Activated CD4-positive, alpha-beta T cell treated with anti-CD3 and anti-CD28 coated beads for 36 hours (primary cell): ENCODE measurements at regions not wholly inside any gene's neighbourhood (a gene's known extent, or its start where the extent isn't known, plus 50 kb on each side); places are given as distances from the start of the nearest gene placed in this dataset.
A peak's percentile ranks its signal among the peaks of the same experiment; 100 is the strongest.

Source experiments
- ATAC-seq: fragments of 200-7000 bp; cut with Tn5 transposase; one replicate; pipeline ENCODE4 v1.10.0; 2021; ENCODE audit warnings: mild to moderate bottlenecking, moderate library complexity
- CTCF ChIA-PET: fragments of 350-600 bp; sonication (Branson Sonifier 250); formaldehyde crosslinking; loops from one replicate; lab custom pipeline; 2021; ENCODE audit warnings: antibody characterized with exemption; lab: Charles Lee
- POLR2A ChIA-PET: fragments of 350-600 bp; sonication (Branson Sonifier 250); formaldehyde crosslinking; loops from one replicate; lab custom pipeline; 2021; ENCODE audit warnings: antibody characterized with exemption, inconsistent platforms; lab: Charles Lee
- DNase-seq: peaks from one replicate; pipeline ENCODE4 v3.0.0-alpha.2; 2020
- H3K27ac Mint-ChIP-seq: one replicate; pipeline ENCODE4 v1.8.0; 2021; ENCODE audit warnings: mixed read lengths
- H3K27me3 Mint-ChIP-seq: one replicate; pipeline ENCODE4 v1.8.0; 2021; ENCODE audit warnings: mixed read lengths
- H3K36me3 Mint-ChIP-seq: one replicate; pipeline ENCODE4 v1.8.0; 2021; ENCODE audit warnings: low read depth, mixed read lengths
- H3K4me1 Mint-ChIP-seq: one replicate; pipeline ENCODE4 v1.8.0; 2021; ENCODE audit warnings: mixed read lengths
- H3K4me3 Mint-ChIP-seq: one replicate; pipeline ENCODE4 v1.8.0; 2021; ENCODE audit warnings: mild to moderate bottlenecking, moderate library complexity, mixed read lengths
- H3K9me3 Mint-ChIP-seq: one replicate; pipeline ENCODE4 v1.8.0; 2021; ENCODE audit warnings: low read depth, mixed read lengths
- intact Hi-C, 2 experiments: fragments of 100-400 bp; cut with DNase I in 1 of 2; cut with micrococcal nuclease in 1 of 2; formaldehyde crosslinking; loops; one replicate each; pipeline versions ENCODE4 v1.14.2 to v1.15.1; 2022 to 2024; cut with DNase I, micrococcal nuclease

DNA sequence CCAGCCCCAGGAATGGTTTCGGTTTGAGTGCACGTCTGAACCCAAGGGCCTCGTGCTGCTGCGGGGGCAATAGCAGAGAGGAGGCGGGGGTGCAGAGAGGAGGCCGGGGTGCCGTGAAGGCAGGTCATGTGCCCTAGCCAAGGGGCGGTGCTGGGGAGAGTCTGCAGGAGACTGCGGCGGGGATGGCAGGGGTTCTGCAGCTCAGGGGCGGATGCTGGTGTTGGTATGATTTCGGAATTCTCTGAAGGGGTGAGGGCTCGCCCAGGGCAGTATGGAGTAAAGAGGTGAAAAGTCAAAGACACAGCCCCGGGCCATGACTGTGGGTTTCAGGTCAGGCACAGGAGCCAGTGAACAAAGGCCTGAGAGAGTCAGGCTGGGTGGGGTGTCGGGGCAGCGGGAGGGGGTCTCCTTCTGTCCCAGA lies 186.5 kb upstream of the HDAC4 start:
- Mint-ChIP-seq H3K27me3 (no peaks in the 10 kb centered on the region), H3K27ac (no peak overlapping the region), H3K9me3 (no peaks in the 10 kb centered on the region), H3K4me3 (no peak overlapping the region), H3K36me3 (no peaks in the 10 kb centered on the region), H3K4me1 (no peaks in the 10 kb centered on the region)
- intact Hi-C loops: no loop called here
- CTCF ChIA-PET: no interaction called here
- POLR2A ChIA-PET: no interaction called here
- DNase-seq (no peak), ATAC-seq (no peak)

GRCh38 chr2:239586651-239587310 lies 186.0 kb upstream of the HDAC4 start:
- no peak overlapping the region for H3K4me3 Mint-ChIP-seq
- ChIA-PET POLR2A (no interaction called here), CTCF (no interaction called here)
- H3K27ac Mint-ChIP-seq: no peak overlapping the region
- DNase-seq: no peak
- no peaks in the 10 kb centered on the region for H3K4me1 Mint-ChIP-seq
- no peaks in the 10 kb centered on the region for H3K36me3 Mint-ChIP-seq
- intact Hi-C loops: no loop called here
- no peaks in the 10 kb centered on the region for H3K9me3 Mint-ChIP-seq
- no peaks in the 10 kb centered on the region for H3K27me3 Mint-ChIP-seq
- ATAC-seq: no peak

- Mint-ChIP-seq H3K27ac (no peak overlapping the region), H3K4me3 (no peak overlapping the region), H3K9me3 (no peaks in the 10 kb centered on the region), H3K4me1 (no peaks in the 10 kb centered on the region), H3K27me3 (no peaks in the 10 kb centered on the region), H3K36me3 (no peaks in the 10 kb centered on the region)
- intact Hi-C loops: no loop called here
- CTCF ChIA-PET: no interaction called here
- POLR2A ChIA-PET: no interaction called here
- no peak for DNase-seq
- ATAC-seq: no peak
Observed at GRCh38 chr2:239585422-239585821, 184.6 kb upstream of the HDAC4 start.

DNA sequence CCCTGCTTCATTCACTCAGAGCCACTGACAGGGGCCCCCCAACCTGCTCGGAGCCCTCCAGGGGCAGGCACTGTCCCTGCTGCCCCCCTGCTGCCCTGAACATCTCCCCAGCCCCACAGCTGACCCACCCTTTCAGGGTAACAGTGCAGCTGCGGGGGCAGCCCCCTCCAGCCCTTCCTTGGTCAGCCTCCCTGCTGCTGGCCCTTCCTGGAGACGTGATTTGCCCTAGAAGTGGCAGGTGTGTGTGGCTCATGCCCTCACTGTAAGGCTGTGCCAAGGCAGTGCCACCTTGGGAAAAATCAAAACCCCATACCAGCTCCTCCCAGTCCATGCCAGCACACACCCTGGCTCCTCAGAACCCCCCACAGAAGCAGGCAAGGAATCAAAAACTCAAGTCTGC lies 184.2 kb upstream of the HDAC4 start:
- CTCF ChIA-PET: no interaction called here

DNA sequence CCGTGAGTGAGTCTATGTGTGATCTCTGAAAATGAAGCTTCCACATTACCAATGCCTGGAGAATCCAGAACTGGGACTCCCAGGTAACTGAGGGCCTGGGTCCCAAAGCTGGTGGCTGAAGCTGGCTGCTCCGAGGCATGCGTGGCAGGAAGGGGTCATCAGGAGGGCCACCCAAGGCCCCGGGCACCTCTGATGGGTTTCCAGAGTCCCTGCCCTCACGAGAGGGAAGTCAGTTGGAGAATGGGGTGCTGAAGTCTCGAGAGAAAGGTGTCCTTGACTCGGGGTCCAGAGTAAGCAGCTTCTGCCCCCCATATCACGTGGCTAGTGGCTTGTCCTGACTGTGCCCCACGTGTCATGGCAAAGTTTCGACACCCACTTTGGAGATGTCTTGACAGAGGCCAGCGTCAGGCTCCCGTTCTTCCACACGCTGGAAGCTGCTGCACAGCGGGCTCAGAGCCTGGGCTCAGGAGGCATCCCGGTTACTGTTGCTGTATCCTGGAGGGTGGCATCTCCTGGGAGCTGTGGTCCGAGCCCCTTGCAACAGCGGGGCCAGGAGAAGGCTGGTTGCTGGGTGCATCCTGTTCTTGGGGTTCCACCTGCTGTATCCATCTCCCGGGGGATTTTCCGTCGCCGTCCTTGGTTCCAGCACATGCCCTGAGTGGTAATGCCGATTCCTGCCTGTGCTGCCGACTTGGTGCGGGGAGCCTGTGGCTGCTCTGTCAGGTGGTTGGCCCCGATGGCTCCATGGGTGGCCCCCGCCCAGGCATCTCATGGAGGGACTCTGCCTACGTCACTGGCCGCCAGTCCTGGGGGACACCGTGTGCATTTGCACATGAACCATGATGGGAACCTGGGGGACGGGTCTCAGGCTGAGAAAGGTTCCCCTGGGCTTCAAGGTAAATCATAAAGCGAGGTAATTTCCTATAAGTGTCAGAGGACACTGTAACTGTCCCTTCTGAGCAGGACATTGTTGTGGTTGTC lies 183.3 kb upstream of the HDAC4 start:
- no peaks in the 10 kb centered on the region for H3K9me3 Mint-ChIP-seq
- intact Hi-C loops: no loop called here
- no peak for DNase-seq
- no peaks in the 10 kb centered on the region for H3K27me3 Mint-ChIP-seq
- no peaks in the 10 kb centered on the region for H3K36me3 Mint-ChIP-seq
- no peak for ATAC-seq
- peaks cover 7% of the 10 kb centered on the region for H3K4me1 Mint-ChIP-seq
- no peak overlapping the region for H3K4me3 Mint-ChIP-seq
- POLR2A ChIA-PET: no interaction called here
- no peak overlapping the region for H3K27ac Mint-ChIP-seq
- CTCF ChIA-PET: no interaction called here

More for the DNA sequence above, 184.2 kb upstream of the HDAC4 start:
- Mint-ChIP-seq H3K4me3 (no peak overlapping the region), H3K9me3 (no peaks in the 10 kb centered on the region), H3K4me1 (peaks cover 3% of the 10 kb centered on the region), H3K36me3 (no peaks in the 10 kb centered on the region), H3K27ac (no peak overlapping the region), H3K27me3 (no peaks in the 10 kb centered on the region)
- ATAC-seq: no peak
- DNase-seq: peak; percentile 0
- intact Hi-C loops: no loop called here
- POLR2A ChIA-PET: no interaction called here

- Mint-ChIP-seq H3K36me3 (no peaks in the 10 kb centered on the region), H3K4me3 (no peak overlapping the region), H3K27ac (no peak overlapping the region), H3K27me3 (no peaks in the 10 kb centered on the region), H3K9me3 (no peaks in the 10 kb centered on the region), H3K4me1 (peaks cover 7% of the 10 kb centered on the region)
- no peak for ATAC-seq
- ChIA-PET CTCF (no interaction called here), POLR2A (no interaction called here)
- DNase-seq: peak; percentile 1
- intact Hi-C loops: no loop called here
Observed at GRCh38 chr2:239583171-239583878, 182.5 kb upstream of the HDAC4 start.

DNA sequence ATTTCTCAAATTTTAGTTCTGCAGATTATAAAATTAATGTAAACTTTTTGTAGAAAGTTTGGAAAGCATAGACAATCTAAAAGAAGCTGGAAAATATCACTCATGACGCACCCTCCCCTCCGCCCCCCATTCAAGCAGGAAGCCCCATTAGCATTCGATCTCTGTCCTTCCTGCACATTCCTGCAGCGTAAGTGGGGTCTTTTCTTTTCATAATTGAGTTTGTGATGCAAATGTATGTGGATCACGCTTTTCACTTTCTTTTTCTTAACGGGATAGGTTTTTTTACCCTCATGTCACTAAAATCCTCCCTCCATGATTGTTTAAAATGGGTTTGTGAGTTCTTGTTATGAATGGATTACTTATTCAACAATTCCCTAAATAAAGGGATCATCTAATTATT lies 181.7 kb upstream of the HDAC4 start:
- no peak overlapping the region for H3K4me3 Mint-ChIP-seq
- intact Hi-C loops: no loop called here
- H3K4me1 Mint-ChIP-seq: peaks cover 7% of the 10 kb centered on the region

DNA sequence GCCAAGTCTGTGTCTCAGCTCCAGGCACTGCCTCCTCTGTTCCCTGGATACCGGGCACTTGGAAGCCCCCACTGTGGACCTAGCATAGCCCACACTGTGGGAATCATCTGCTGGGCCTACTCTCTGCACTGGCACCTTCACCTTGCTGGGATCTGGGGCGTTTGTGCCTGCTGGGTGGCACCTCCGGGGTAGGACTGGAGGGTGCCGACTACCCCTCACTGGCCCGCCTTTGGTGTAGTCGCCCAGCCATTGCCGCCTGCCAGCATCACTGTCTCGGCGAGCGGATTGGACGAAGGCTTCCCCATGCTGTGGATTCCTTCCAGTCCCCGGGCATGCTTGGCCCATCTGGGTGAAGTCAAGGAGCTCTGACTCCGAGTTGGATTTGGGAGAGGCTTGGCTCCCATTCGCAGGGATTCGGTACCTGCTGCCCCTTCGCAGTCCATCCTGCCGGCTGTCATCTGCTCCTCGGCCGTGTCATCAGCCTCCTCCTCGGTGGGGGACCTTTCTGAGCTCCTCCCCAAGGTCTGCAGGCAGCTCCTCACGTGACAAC lies 180.6 kb upstream of the HDAC4 start:
- no peaks in the 10 kb centered on the region for H3K36me3 Mint-ChIP-seq
- POLR2A ChIA-PET: no interaction called here
- DNase-seq (peak; percentile 3), ATAC-seq (no peak)
- no peaks in the 10 kb centered on the region for H3K27me3 Mint-ChIP-seq
- CTCF ChIA-PET: no interaction called here
- intact Hi-C loops: no loop called here
- H3K27ac Mint-ChIP-seq: no peak overlapping the region
- no peaks in the 10 kb centered on the region for H3K9me3 Mint-ChIP-seq
- H3K4me3 Mint-ChIP-seq: no peak overlapping the region
- H3K4me1 Mint-ChIP-seq: peaks cover 7% of the 10 kb centered on the region

More for the DNA sequence above, 181.7 kb upstream of the HDAC4 start:
- H3K9me3 Mint-ChIP-seq: no peaks in the 10 kb centered on the region
- H3K27ac Mint-ChIP-seq: no peak overlapping the region
- CTCF ChIA-PET: no interaction called here
- DNase-seq (no peak), ATAC-seq (no peak)
- POLR2A ChIA-PET: no interaction called here
- H3K27me3 Mint-ChIP-seq: no peaks in the 10 kb centered on the region
- no peaks in the 10 kb centered on the region for H3K36me3 Mint-ChIP-seq

- Mint-ChIP-seq H3K9me3 (no peaks in the 10 kb centered on the region), H3K27ac (no peak overlapping the region), H3K27me3 (no peaks in the 10 kb centered on the region), H3K36me3 (no peaks in the 10 kb centered on the region), H3K4me1 (peaks cover 7% of the 10 kb centered on the region), H3K4me3 (no peak overlapping the region)
- intact Hi-C loops: no loop called here
- ChIA-PET POLR2A (no interaction called here), CTCF (no interaction called here)
- DNase-seq: peak; percentile 23
- no peak for ATAC-seq
Observed at GRCh38 chr2:239580199-239580527, 179.3 kb upstream of the HDAC4 start.

GRCh38 chr2:239579524-239580198 lies 178.8 kb upstream of the HDAC4 start:
- H3K27ac Mint-ChIP-seq: no peak overlapping the region
- H3K4me3 Mint-ChIP-seq: no peak overlapping the region
- ATAC-seq (no peak), DNase-seq (no peak)
- H3K36me3 Mint-ChIP-seq: no peaks in the 10 kb centered on the region
- intact Hi-C loops: no loop called here
- ChIA-PET POLR2A (no interaction called here), CTCF (no interaction called here)
- peaks cover 7% of the 10 kb centered on the region for H3K4me1 Mint-ChIP-seq
- no peaks in the 10 kb centered on the region for H3K27me3 Mint-ChIP-seq
- H3K9me3 Mint-ChIP-seq: no peaks in the 10 kb centered on the region

GRCh38 chr2:239579081-239579480 lies 178.3 kb upstream of the HDAC4 start:
- ChIA-PET CTCF (no interaction called here), POLR2A (no interaction called here)
- intact Hi-C loops: no loop called here
- no peak overlapping the region for H3K27ac Mint-ChIP-seq
- no peaks in the 10 kb centered on the region for H3K27me3 Mint-ChIP-seq
- peaks cover 7% of the 10 kb centered on the region for H3K4me1 Mint-ChIP-seq
- no peaks in the 10 kb centered on the region for H3K9me3 Mint-ChIP-seq
- DNase-seq: no peak
- no peaks in the 10 kb centered on the region for H3K36me3 Mint-ChIP-seq
- ATAC-seq: no peak
- H3K4me3 Mint-ChIP-seq: no peak overlapping the region
